ENCODE measurements at regions not wholly inside any gene's neighbourhood (a gene's known extent, or its start where the extent isn't known, plus 50 kb on each side); places are given as distances from the start of the nearest gene placed in this dataset.

DNA sequence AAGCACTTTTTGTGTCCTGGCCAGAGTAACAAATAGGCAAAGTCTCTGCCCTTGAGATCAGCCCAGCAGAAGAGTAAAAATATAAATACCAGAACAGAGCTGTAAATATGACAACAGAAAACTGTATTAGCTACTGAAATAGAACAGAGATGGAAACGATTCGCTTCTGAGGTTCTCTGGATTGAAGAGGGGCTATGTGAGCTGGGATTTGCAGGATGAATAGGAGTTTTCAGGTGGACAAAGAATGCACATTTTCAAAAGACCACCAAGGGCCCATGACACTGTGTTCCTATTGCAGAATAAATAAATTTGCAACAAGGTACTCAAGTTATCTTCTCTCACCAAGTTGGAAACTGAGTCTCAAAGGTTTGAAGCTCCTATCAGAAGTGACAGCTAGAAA, 176.6 kb downstream of the BCL11B start:
- TF ChIP-seq MXI1 (IDR thresholded peaks at IDR 0.05; ENCODE audit: low read depth, low read length) = no peak
- TF ChIP-seq EZH2phosphoT487 (IDR thresholded peaks at IDR 0.05; ENCODE audit: borderline replicate concordance, low read depth) = no peak
- no peak for TF ChIP-seq SMC3 (IDR thresholded peaks at IDR 0.05; ENCODE audit: low read depth, low read length)
- no peak for TF ChIP-seq CTCF (IDR thresholded peaks at IDR 0.05)
- no peak for TF ChIP-seq FOXJ3 (CRISPR knock-in tag; IDR thresholded peaks at IDR 0.05)
- no peak for TF ChIP-seq PBX3 (IDR thresholded peaks at IDR 0.05)
- no peak for TF ChIP-seq RFX5 (IDR thresholded peaks at IDR 0.05; ENCODE audit: low read length)
- no peak for TF ChIP-seq REST (IDR thresholded peaks at IDR 0.05; ENCODE audit: low read depth, low read length)
- no peak for TF ChIP-seq EP300 (IDR thresholded peaks at IDR 0.05; ENCODE audit: borderline replicate concordance in 1 of 2, low read depth in 1 of 2, low read length in 1 of 2)
- TF ChIP-seq POLR2AphosphoS5 (IDR thresholded peaks at IDR 0.05; ENCODE audit: low read depth, low read length) = no peak

All from SK-N-SH (cell line).